ENCODE measurements at regions not wholly inside any gene's neighbourhood (a gene's known extent, or its start where the extent isn't known, plus 50 kb on each side); places are given as distances from the start of the nearest gene placed in this dataset.

DNA sequence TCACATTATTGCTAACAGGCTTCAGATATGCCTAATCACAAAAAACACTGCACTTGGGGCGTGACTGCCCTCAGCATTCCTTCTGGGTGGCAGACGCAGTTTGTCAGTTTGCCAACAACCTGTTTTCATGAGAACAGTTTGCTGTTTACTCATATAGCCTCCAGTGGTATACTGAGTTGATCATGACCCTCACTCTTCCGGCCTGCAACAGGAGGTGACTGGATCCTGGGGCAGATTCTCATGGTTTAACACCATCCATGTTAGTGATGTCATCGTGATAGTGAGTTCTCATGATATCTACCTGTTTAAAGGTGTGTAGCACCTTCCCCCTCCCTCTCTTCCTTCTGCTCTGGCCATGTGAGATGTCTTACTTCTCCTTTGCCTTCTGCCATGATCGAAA lies 555.2 kb downstream of the PLPP3 start:
- intact Hi-C loops (cut with micrococcal nuclease; ENCODE audit: unreplicated experiment) (no loop called here), in situ Hi-C loops (cut with MboI) (no loop called here)
- Histone ChIP-seq H3K4me1 (ENCODE audit: control insufficient read depth, insufficient read depth, low read length) (no peaks in the 10 kb centered on the region; the same call in 1 of the 2 replicates), H3K9ac (ENCODE audit: control insufficient read depth, insufficient read depth, low read length) (no peak overlapping the region), H4K20me1 (ENCODE audit: control insufficient read depth, insufficient read depth) (no peaks in the 10 kb centered on the region), H3K9me3 (replicated peaks; ENCODE audit: control insufficient read depth, insufficient read depth, low read length) (no peaks in the 10 kb centered on the region; the same call in 2 of the 3 replicates), H3K27me3 (replicated peaks in 1 of 2; ENCODE audit: control insufficient read depth in 2 of 2, insufficient read depth in 2 of 2, low read length in 1 of 2) (no peaks in the 10 kb centered on the region), H3K4me3 (no peak overlapping the region), H3K27ac (ENCODE audit: control insufficient read depth, insufficient read depth) (no peak overlapping the region), H2AFZ (ENCODE audit: control insufficient read depth, low read depth, low read length) (no peak overlapping the region), H3K4me2 (ENCODE audit: control insufficient read depth, insufficient read depth) (no peak overlapping the region), H3K79me2 (ENCODE audit: control insufficient read depth, insufficient read depth, low read length) (no peaks in the 10 kb centered on the region), H3K36me3 (ENCODE audit: control insufficient read depth in 2 of 2, insufficient read depth in 2 of 2, low read length in 1 of 2) (no peaks in the 10 kb centered on the region)
- no TSS peak for BruUV-seq (replicated peaks)
- CTCF ChIA-PET: no interaction called here
- WGBS (ENCODE audit: insufficient coverage, insufficient replicate concordance, low lambda C conversion rate, missing lambda C conversion rate): 15% methylated on average over 5 of the region's 5 CpGs
- DNase-seq (ENCODE audit: low read depth, low spot score) (no peak), FAIRE-seq (no peak), ATAC-seq (no peak)
- POLR2A ChIA-PET: no interaction called here
- RAD21 ChIA-PET (ENCODE audit: unreplicated experiment): no interaction called here
- SMC1A ChIA-PET (ENCODE audit: uncharacterized antibody, unreplicated experiment): no interaction called here
- TF ChIP-seq JUND (IDR thresholded peaks at IDR 0.05; ENCODE audit: low read depth, low read length) (no peak), SMAD5 (IDR thresholded peaks at IDR 0.05; ENCODE audit: low read depth) (no peak), BHLHE40 (IDR thresholded peaks at IDR 0.05; ENCODE audit: borderline replicate concordance in 1 of 2, low read depth in 2 of 2, low read length in 1 of 2) (no peak), TCF3 (IDR thresholded peaks at IDR 0.05; ENCODE audit: borderline replicate concordance, insufficient read depth, low read depth, low read length) (no peak), SP1 (IDR thresholded peaks at IDR 0.05; ENCODE audit: low read depth, low read length) (no peak), FOXK2 (IDR thresholded peaks at IDR 0.05) (no peak), ZNF274 (IDR thresholded peaks at IDR 0.05; ENCODE audit: insufficient read depth, insufficient read length) (no peak), PML (IDR thresholded peaks at IDR 0.05; ENCODE audit: low read length) (no peak), SUZ12 (IDR thresholded peaks at IDR 0.05; ENCODE audit: unreplicated experiment) (no peak), TARDBP (IDR thresholded peaks at IDR 0.05; ENCODE audit: borderline replicate concordance) (no peak)
- TF ChIP-seq, protein P1, sequence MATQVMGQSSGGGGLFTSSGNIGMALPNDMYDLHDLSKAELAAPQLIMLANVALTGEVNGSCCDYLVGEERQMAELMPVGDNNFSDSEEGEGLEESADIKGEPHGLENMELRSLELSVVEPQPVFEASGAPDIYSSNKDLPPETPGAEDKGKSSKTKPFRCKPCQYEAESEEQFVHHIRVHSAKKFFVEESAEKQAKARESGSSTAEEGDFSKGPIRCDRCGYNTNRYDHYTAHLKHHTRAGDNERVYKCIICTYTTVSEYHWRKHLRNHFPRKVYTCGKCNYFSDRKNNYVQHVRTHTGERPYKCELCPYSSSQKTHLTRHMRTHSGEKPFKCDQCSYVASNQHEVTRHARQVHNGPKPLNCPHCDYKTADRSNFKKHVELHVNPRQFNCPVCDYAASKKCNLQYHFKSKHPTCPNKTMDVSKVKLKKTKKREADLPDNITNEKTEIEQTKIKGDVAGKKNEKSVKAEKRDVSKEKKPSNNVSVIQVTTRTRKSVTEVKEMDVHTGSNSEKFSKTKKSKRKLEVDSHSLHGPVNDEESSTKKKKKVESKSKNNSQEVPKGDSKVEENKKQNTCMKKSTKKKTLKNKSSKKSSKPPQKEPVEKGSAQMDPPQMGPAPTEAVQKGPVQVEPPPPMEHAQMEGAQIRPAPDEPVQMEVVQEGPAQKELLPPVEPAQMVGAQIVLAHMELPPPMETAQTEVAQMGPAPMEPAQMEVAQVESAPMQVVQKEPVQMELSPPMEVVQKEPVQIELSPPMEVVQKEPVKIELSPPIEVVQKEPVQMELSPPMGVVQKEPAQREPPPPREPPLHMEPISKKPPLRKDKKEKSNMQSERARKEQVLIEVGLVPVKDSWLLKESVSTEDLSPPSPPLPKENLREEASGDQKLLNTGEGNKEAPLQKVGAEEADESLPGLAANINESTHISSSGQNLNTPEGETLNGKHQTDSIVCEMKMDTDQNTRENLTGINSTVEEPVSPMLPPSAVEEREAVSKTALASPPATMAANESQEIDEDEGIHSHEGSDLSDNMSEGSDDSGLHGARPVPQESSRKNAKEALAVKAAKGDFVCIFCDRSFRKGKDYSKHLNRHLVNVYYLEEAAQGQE (IDR thresholded peaks at IDR 0.05; ENCODE audit: low read depth, low read length): no peak
- TF ChIP-seq, protein P2, sequence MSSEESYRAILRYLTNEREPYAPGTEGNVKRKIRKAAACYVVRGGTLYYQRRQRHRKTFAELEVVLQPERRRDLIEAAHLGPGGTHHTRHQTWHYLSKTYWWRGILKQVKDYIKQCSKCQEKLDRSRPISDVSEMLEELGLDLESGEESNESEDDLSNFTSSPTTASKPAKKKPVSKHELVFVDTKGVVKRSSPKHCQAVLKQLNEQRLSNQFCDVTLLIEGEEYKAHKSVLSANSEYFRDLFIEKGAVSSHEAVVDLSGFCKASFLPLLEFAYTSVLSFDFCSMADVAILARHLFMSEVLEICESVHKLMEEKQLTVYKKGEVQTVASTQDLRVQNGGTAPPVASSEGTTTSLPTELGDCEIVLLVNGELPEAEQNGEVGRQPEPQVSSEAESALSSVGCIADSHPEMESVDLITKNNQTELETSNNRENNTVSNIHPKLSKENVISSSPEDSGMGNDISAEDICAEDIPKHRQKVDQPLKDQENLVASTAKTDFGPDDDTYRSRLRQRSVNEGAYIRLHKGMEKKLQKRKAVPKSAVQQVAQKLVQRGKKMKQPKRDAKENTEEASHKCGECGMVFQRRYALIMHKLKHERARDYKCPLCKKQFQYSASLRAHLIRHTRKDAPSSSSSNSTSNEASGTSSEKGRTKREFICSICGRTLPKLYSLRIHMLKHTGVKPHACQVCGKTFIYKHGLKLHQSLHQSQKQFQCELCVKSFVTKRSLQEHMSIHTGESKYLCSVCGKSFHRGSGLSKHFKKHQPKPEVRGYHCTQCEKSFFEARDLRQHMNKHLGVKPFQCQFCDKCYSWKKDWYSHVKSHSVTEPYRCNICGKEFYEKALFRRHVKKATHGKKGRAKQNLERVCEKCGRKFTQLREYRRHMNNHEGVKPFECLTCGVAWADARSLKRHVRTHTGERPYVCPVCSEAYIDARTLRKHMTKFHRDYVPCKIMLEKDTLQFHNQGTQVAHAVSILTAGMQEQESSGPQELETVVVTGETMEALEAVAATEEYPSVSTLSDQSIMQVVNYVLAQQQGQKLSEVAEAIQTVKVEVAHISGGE (CRISPR knock-in tag; IDR thresholded peaks at IDR 0.05): no peak
- TF ChIP-seq, protein P3, sequence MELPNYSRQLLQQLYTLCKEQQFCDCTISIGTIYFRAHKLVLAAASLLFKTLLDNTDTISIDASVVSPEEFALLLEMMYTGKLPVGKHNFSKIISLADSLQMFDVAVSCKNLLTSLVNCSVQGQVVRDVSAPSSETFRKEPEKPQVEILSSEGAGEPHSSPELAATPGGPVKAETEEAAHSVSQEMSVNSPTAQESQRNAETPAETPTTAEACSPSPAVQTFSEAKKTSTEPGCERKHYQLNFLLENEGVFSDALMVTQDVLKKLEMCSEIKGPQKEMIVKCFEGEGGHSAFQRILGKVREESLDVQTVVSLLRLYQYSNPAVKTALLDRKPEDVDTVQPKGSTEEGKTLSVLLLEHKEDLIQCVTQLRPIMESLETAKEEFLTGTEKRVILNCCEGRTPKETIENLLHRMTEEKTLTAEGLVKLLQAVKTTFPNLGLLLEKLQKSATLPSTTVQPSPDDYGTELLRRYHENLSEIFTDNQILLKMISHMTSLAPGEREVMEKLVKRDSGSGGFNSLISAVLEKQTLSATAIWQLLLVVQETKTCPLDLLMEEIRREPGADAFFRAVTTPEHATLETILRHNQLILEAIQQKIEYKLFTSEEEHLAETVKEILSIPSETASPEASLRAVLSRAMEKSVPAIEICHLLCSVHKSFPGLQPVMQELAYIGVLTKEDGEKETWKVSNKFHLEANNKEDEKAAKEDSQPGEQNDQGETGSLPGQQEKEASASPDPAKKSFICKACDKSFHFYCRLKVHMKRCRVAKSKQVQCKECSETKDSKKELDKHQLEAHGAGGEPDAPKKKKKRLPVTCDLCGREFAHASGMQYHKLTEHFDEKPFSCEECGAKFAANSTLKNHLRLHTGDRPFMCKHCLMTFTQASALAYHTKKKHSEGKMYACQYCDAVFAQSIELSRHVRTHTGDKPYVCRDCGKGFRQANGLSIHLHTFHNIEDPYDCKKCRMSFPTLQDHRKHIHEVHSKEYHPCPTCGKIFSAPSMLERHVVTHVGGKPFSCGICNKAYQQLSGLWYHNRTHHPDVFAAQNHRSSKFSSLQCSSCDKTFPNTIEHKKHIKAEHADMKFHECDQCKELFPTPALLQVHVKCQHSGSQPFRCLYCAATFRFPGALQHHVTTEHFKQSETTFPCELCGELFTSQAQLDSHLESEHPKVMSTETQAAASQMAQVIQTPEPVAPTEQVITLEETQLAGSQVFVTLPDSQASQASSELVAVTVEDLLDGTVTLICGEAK (IDR thresholded peaks at IDR 0.05; ENCODE audit: borderline replicate concordance): no peak
